ENCODE measurements at regions not wholly inside any gene's neighbourhood (a gene's known extent, or its start where the extent isn't known, plus 50 kb on each side); places are given as distances from the start of the nearest gene placed in this dataset.
A peak's percentile ranks its signal among the peaks of the same experiment; 100 is the strongest.

- intact Hi-C loops (cut with DNase I; ENCODE audit: low total_unique reads) = no loop called here
- no peak for TF ChIP-seq CTCF (IDR thresholded peaks at IDR 0.05)
- TF ChIP-seq POLR2A (IDR thresholded peaks at IDR 0.05) = no peak
- 54 to 58% methylated on average over 4 of the region's 4 CpGs for WGBS, 2 donors
- no peak for DNase-seq (ENCODE audit: low spot score in 2 of 2)
- no peak overlapping the region for H3K4me3 ChIP-seq (ENCODE audit: low read depth, poor library complexity, severe bottlenecking)
Observed at GRCh38 chr7:145064114-145064513, 228.3 kb upstream of the TPK1 start.

DNA sequence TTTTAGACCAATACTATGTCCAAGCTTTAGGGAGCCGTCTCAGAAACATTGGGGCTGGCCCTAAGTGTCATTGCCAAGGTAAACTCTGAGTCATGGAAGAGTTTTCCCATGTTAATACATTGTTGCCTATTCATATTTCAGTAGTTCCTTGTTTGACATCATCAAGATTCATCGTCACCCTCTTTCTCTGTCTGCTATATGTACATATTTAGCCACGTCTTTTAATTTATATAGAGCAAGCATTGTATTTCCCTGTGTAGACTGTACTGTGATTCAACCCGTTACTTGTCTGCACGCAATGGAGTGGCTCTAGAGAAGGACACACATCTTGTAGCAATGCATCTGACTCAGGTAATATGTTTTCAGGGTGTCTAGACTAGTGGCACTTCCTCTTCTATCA, 217.9 kb upstream of the TPK1 start:
- no peak overlapping the region for H3K4me3 ChIP-seq (ENCODE audit: low read depth, poor library complexity, severe bottlenecking)
- TF ChIP-seq CTCF (IDR thresholded peaks at IDR 0.05) = no peak
- TF ChIP-seq POLR2A (IDR thresholded peaks at IDR 0.05) = no peak
- no peak for DNase-seq (ENCODE audit: low spot score in 2 of 2)
- WGBS, 2 donors = 85 to 88% methylated on average over 5 of the region's 5 CpGs
- intact Hi-C loops (cut with DNase I; ENCODE audit: low total_unique reads) = no loop called here

- 77% methylated on average over 1 of the region's 1 CpG for WGBS, 2 donors
- DNase-seq (ENCODE audit: low spot score in 2 of 2) = no peak
- no peak overlapping the region for H3K4me3 ChIP-seq (ENCODE audit: low read depth, poor library complexity, severe bottlenecking)
- intact Hi-C loops (cut with DNase I; ENCODE audit: low total_unique reads) = no loop called here
- TF ChIP-seq CTCF (IDR thresholded peaks at IDR 0.05) = no peak
- TF ChIP-seq POLR2A (IDR thresholded peaks at IDR 0.05) = no peak
Observed at GRCh38 chr7:145050415-145050814, 214.6 kb upstream of the TPK1 start.

GRCh38 chr7:145036604-145037405, 201.0 kb upstream of the TPK1 start:
- peak in 1 of 2 donors; percentile 24 for DNase-seq (ENCODE audit: low spot score in 2 of 2)
- no peak overlapping the region for H3K4me3 ChIP-seq (ENCODE audit: low read depth, poor library complexity, severe bottlenecking)
- 13 to 14% methylated on average over 5 of the region's 5 CpGs for WGBS, 2 donors
- no peak for TF ChIP-seq CTCF (IDR thresholded peaks at IDR 0.05)
- no peak for TF ChIP-seq POLR2A (IDR thresholded peaks at IDR 0.05)
- intact Hi-C loops (cut with DNase I; ENCODE audit: low total_unique reads) = no loop called here

DNA sequence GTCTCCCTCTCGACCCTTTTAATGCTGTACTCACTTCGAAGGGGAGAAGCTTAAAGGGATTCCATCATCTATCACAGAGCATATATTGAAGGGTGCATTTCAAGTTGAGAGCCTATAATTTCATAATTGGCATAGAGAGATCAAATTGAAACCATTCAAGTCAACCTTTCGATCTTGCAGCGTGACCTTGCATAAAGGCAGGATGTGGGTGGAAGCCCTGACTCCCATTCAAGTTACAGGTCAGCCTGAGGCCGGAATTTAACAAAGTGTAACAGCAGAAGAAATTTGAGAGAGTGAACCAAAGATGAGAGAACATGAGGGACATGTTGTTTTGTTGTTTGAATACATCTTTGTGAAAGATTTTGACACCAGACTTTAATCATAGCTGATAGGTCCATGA, 195.3 kb upstream of the TPK1 start:
- H3K4me3 ChIP-seq (ENCODE audit: low read depth, poor library complexity, severe bottlenecking) = no peak overlapping the region
- 53 to 55% methylated on average over 5 of the region's 5 CpGs for WGBS, 2 donors
- no peak for DNase-seq (ENCODE audit: low spot score in 2 of 2)
- intact Hi-C loops (cut with DNase I; ENCODE audit: low total_unique reads) = no loop called here
- TF ChIP-seq CTCF (IDR thresholded peaks at IDR 0.05) (no peak), POLR2A (IDR thresholded peaks at IDR 0.05) (no peak)

DNA sequence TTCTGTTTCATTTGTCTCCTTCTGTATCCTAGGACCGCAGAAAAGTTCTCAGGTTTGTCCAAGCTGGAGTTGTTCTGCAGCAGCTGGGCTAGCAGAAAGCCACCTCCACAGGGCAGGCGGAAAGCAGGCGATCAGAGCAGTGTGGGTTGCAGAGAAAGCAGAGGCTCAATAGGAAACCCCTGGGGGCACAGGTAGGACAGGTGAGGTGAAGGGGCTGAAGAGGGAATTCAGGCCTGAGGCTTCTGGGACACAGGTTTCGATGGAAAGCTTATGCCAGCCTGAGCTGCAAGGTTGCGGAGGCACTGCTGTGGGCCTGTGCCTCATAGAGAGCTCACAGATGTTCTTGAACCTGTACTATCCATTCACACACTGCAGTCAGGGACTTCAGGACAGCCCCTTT, 194.9 kb upstream of the TPK1 start:
- WGBS, 2 donors = 83 to 93% methylated on average over 5 of the region's 5 CpGs
- intact Hi-C loops (cut with DNase I; ENCODE audit: low total_unique reads) = no loop called here
- TF ChIP-seq POLR2A (IDR thresholded peaks at IDR 0.05) (no peak), CTCF (IDR thresholded peaks at IDR 0.05) (no peak)
- no peak overlapping the region for H3K4me3 ChIP-seq (ENCODE audit: low read depth, poor library complexity, severe bottlenecking)
- DNase-seq (ENCODE audit: low spot score in 2 of 2) = no peak
